DOHH2 (cell line): ENCODE measurements at regions not wholly inside any gene's neighbourhood (a gene's known extent, or its start where the extent isn't known, plus 50 kb on each side); places are given as distances from the start of the nearest gene placed in this dataset.

Experiments used
- H3F3A ChIP-seq: fragments of 200-600 bp; sonication (generic), shearing (Covaris generic); 2 replicates; pipeline ENCODE4 v1.6.0; 2016; ENCODE audit warnings: antibody characterized with exemption, mild to moderate bottlenecking; ENCODE audit not compliant: control insufficient read depth, insufficient read depth
- H3K27ac ChIP-seq: fragments of 200-600 bp; sonication (generic); 2 replicates; pipeline ENCODE4 v1.5.1; 2014; ENCODE audit warnings: low read depth, mild to moderate bottlenecking, low read length, moderate library complexity
- H3K27me3 ChIP-seq: fragments of 200-600 bp; sonication (generic); 2 replicates; pipeline ENCODE4 v1.6.1; 2014; ENCODE audit warnings: mild to moderate bottlenecking, low read length, mixed read lengths; ENCODE audit not compliant: control insufficient read depth
- H3K36me3 ChIP-seq: fragments of 200-600 bp; sonication (generic); 2 replicates; pipeline ENCODE4 v1.6.1; 2014; ENCODE audit warnings: mild to moderate bottlenecking, low read length, moderate library complexity, mixed read lengths; ENCODE audit not compliant: control insufficient read depth
- H3K4me1 ChIP-seq: fragments of 200-600 bp; sonication (generic); 2 replicates; pipeline ENCODE4 v1.6.1; 2014; ENCODE audit warnings: mild to moderate bottlenecking, low read length, mixed read lengths; ENCODE audit not compliant: control insufficient read depth
- H3K4me2 ChIP-seq: fragments of 200-600 bp; sonication (generic); 2 replicates; pipeline ENCODE4 v1.6.0; 2014; ENCODE audit warnings: mild to moderate bottlenecking, low read length, moderate library complexity
- H3K4me3 ChIP-seq: fragments of 200-600 bp; sonication (generic); 2 replicates; pipeline ENCODE4 v1.5.1; 2014; ENCODE audit warnings: mild to moderate bottlenecking, low read length, mixed read lengths
- H3K79me2 ChIP-seq: fragments of 200-600 bp; sonication (generic); 2 replicates; pipeline ENCODE4 v1.6.1; 2014; ENCODE audit warnings: mild to moderate bottlenecking, low read length, mixed read lengths; ENCODE audit not compliant: control insufficient read depth
- H3K9me2 ChIP-seq: fragments of 200-600 bp; sonication (generic); replicated peaks from 2 replicates; pipeline ENCODE4 v1.6.1; 2014; ENCODE audit warnings: mild to moderate bottlenecking, low read length, mixed read lengths; ENCODE audit not compliant: control insufficient read depth
- H3K9me3 ChIP-seq: fragments of 200-600 bp; sonication (generic); 2 replicates; pipeline ENCODE4 v1.6.1; 2014; ENCODE audit warnings: antibody characterized with exemption, low read length, mixed read lengths; ENCODE audit not compliant: control insufficient read depth, insufficient read depth
- H4K20me1 ChIP-seq: fragments of 200-600 bp; sonication (generic); 2 replicates; pipeline ENCODE4 v1.6.0; 2014; ENCODE audit warnings: low read depth, mild to moderate bottlenecking, antibody characterized with exemption, low read length, moderate library complexity; ENCODE audit not compliant: control insufficient read depth, insufficient read depth
- EZH2phosphoT487 ChIP-seq: fragments of 200-600 bp; sonication (generic); IDR thresholded peaks from 2 replicates; pipeline ENCODE4 v1.6.1; 2017; ENCODE audit warnings: borderline replicate concordance, mild to moderate bottlenecking, antibody characterized with exemption, low read length, moderate library complexity, mixed read lengths
- TF ChIP-seq, protein P1 (sequence below): fragments of 200-600 bp; sonication (generic); IDR thresholded peaks from one replicate; pipeline ENCODE4 v1.5.1; 2014; ENCODE audit warnings: antibody characterized with exemption, mild to moderate bottlenecking, low read depth, low read length; ENCODE audit not compliant: poor library complexity, severe bottlenecking

DNA sequence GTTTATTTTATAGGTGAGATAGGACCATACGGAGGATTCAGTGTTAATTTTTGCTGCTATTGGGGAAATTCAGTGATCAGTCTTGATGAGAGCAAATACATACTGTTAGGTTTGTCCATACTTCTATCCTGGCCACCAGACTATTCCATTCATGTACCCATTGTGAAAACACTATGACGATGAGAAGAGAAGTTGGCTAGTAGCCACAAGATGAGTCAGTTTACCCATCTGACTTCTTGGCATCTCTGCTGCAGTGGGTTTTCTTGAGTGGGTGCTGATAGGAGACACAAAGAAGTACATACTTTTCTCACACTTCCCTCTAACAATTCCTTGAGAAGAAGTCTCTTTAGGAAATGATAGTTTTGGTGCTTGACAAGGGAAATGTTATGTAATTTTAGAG lies 133.1 kb downstream of the TFPI2 start:
- no peak overlapping the region for H3K4me3 ChIP-seq
- no peaks in the 10 kb centered on the region for H3K9me3 ChIP-seq
- H3K79me2 ChIP-seq: no peaks in the 10 kb centered on the region
- no peak overlapping the region for H3K27ac ChIP-seq
- no peak overlapping the region for H3K4me2 ChIP-seq
- no peaks in the 10 kb centered on the region for H3K4me1 ChIP-seq
- H3K9me2 ChIP-seq: no peaks in the 10 kb centered on the region
- no peaks in the 10 kb centered on the region for H3K36me3 ChIP-seq
- TF ChIP-seq, protein P1, sequence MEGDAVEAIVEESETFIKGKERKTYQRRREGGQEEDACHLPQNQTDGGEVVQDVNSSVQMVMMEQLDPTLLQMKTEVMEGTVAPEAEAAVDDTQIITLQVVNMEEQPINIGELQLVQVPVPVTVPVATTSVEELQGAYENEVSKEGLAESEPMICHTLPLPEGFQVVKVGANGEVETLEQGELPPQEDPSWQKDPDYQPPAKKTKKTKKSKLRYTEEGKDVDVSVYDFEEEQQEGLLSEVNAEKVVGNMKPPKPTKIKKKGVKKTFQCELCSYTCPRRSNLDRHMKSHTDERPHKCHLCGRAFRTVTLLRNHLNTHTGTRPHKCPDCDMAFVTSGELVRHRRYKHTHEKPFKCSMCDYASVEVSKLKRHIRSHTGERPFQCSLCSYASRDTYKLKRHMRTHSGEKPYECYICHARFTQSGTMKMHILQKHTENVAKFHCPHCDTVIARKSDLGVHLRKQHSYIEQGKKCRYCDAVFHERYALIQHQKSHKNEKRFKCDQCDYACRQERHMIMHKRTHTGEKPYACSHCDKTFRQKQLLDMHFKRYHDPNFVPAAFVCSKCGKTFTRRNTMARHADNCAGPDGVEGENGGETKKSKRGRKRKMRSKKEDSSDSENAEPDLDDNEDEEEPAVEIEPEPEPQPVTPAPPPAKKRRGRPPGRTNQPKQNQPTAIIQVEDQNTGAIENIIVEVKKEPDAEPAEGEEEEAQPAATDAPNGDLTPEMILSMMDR: no peak
- TF ChIP-seq EZH2phosphoT487: no peak
- H3F3A ChIP-seq: no peaks in the 10 kb centered on the region
- no peaks in the 10 kb centered on the region for H4K20me1 ChIP-seq
- H3K27me3 ChIP-seq: no peaks in the 10 kb centered on the region

GRCh38 chr7:93756890-93757289 lies 133.7 kb downstream of the TFPI2 start:
- Histone ChIP-seq H3K36me3 (no peaks in the 10 kb centered on the region), H3K79me2 (no peaks in the 10 kb centered on the region), H3K4me1 (no peaks in the 10 kb centered on the region), H3K27me3 (no peaks in the 10 kb centered on the region), H3K9me2 (no peaks in the 10 kb centered on the region), H3K4me2 (no peak overlapping the region), H3K27ac (no peak overlapping the region), H3K4me3 (no peak overlapping the region), H4K20me1 (no peaks in the 10 kb centered on the region), H3F3A (no peaks in the 10 kb centered on the region), H3K9me3 (no peaks in the 10 kb centered on the region)
- TF ChIP-seq EZH2phosphoT487: no peak
- TF ChIP-seq, protein P1: no peak

- no peaks in the 10 kb centered on the region for H3K9me2 ChIP-seq
- no peaks in the 10 kb centered on the region for H3K4me1 ChIP-seq
- TF ChIP-seq, protein P1: no peak
- no peak for TF ChIP-seq EZH2phosphoT487
- no peaks in the 10 kb centered on the region for H3K27me3 ChIP-seq
- H3K4me3 ChIP-seq: no peak overlapping the region
- no peaks in the 10 kb centered on the region for H3K79me2 ChIP-seq
- no peak overlapping the region for H3K27ac ChIP-seq
- no peaks in the 10 kb centered on the region for H4K20me1 ChIP-seq
- no peaks in the 10 kb centered on the region for H3F3A ChIP-seq
- H3K4me2 ChIP-seq: no peak overlapping the region
- H3K36me3 ChIP-seq: no peaks in the 10 kb centered on the region
- H3K9me3 ChIP-seq: no peaks in the 10 kb centered on the region
Measured at GRCh38 chr7:93751421-93751820, 139.1 kb downstream of the TFPI2 start.

GRCh38 chr7:93750986-93751385 lies 139.6 kb downstream of the TFPI2 start:
- Histone ChIP-seq H3K9me3 (no peaks in the 10 kb centered on the region), H3K4me1 (no peaks in the 10 kb centered on the region), H3K4me2 (no peak overlapping the region), H3K79me2 (no peaks in the 10 kb centered on the region), H3F3A (no peaks in the 10 kb centered on the region), H4K20me1 (no peaks in the 10 kb centered on the region), H3K27me3 (no peaks in the 10 kb centered on the region), H3K36me3 (no peaks in the 10 kb centered on the region), H3K4me3 (no peak overlapping the region), H3K9me2 (no peaks in the 10 kb centered on the region), H3K27ac (no peak overlapping the region)
- TF ChIP-seq EZH2phosphoT487: no peak
- TF ChIP-seq, protein P1: no peak
